D341Med (cell line): ENCODE measurements at regions not wholly inside any gene's neighbourhood (a gene's known extent, or its start where the extent isn't known, plus 50 kb on each side); places are given as distances from the start of the nearest gene placed in this dataset.
A peak's percentile ranks its signal among the peaks of the same experiment; 100 is the strongest.

Experiments
- DNase-seq: peaks from one replicate; pipeline ENCODE4 v3.0.0; 2012; ENCODE audit warnings: low spot score

- peak; percentile 4 for DNase-seq
These were observed 932.3 kb downstream of the BRD1 start for GRCh38 chr22:48895336-48895735.

- DNase-seq: peak; percentile 15
These were observed 932.8 kb downstream of the BRD1 start for GRCh38 chr22:48894804-48895250.

- DNase-seq: peak; percentile 15
These were observed 933.5 kb downstream of the BRD1 start for GRCh38 chr22:48894064-48894671.

GRCh38 chr22:48893288-48894063, 934.2 kb downstream of the BRD1 start:
- peak; percentile 15 for DNase-seq

GRCh38 chr22:48892578-48893287, 934.9 kb downstream of the BRD1 start:
- DNase-seq: peak; percentile 10

- DNase-seq: peak; percentile 3
These were observed 935.7 kb downstream of the BRD1 start for GRCh38 chr22:48891688-48892577.

- DNase-seq: peak; percentile 9
These were observed 936.7 kb downstream of the BRD1 start for GRCh38 chr22:48890693-48891554.

GRCh38 chr22:48889887-48890692, 937.6 kb downstream of the BRD1 start:
- DNase-seq: peak; percentile 5

GRCh38 chr22:48889209-48889830, 938.4 kb downstream of the BRD1 start:
- peak; percentile 12 for DNase-seq

- no peak for DNase-seq
These were observed 939.0 kb downstream of the BRD1 start for GRCh38 chr22:48888466-48889208.

- no peak for DNase-seq
These were observed 940.0 kb downstream of the BRD1 start for GRCh38 chr22:48887394-48888332.

GRCh38 chr22:48886604-48887393, 940.9 kb downstream of the BRD1 start:
- DNase-seq: no peak

- DNase-seq: no peak
These were observed 941.8 kb downstream of the BRD1 start for GRCh38 chr22:48885919-48886305.

GRCh38 chr22:48885271-48885918, 942.3 kb downstream of the BRD1 start:
- no peak for DNase-seq

GRCh38 chr22:48884786-48885185, 942.9 kb downstream of the BRD1 start:
- no peak for DNase-seq

GRCh38 chr22:48884324-48884723, 943.3 kb downstream of the BRD1 start:
- no peak for DNase-seq
